Gastroesophageal sphincter (tissue), 3 donors: ENCODE measurements at regions not wholly inside any gene's neighbourhood (a gene's known extent, or its start where the extent isn't known, plus 50 kb on each side); places are given as distances from the start of the nearest gene placed in this dataset.

Source experiments
- CTCF ChIP-seq, 4 experiments: fragments of 200-600 bp in 2 of 4; fragments of 450-650 bp in 2 of 4; sonication (generic) in 1 of 4; IDR thresholded peaks; one replicate each; pipeline ENCODE4 v1.5.1; 2017 to 2019; ENCODE audit warnings: antibody characterized with exemption in 4 of 4, mild to moderate bottlenecking in 2 of 4, moderate library complexity in 2 of 4
- EP300 ChIP-seq: sonication (generic); formaldehyde crosslinking; IDR thresholded peaks from one replicate; pipeline ENCODE4 v1.6.1; 2017; ENCODE audit warnings: antibody characterized with exemption, mild to moderate bottlenecking
- POLR2A ChIP-seq, 2 donors: fragments of 450-650 bp; IDR thresholded peaks; one replicate each; pipeline ENCODE4 v1.6.1; 2017; ENCODE audit warnings: antibody characterized with exemption in 2 of 2, mild to moderate bottlenecking in 2 of 2, moderate library complexity in 1 of 2

DNA sequence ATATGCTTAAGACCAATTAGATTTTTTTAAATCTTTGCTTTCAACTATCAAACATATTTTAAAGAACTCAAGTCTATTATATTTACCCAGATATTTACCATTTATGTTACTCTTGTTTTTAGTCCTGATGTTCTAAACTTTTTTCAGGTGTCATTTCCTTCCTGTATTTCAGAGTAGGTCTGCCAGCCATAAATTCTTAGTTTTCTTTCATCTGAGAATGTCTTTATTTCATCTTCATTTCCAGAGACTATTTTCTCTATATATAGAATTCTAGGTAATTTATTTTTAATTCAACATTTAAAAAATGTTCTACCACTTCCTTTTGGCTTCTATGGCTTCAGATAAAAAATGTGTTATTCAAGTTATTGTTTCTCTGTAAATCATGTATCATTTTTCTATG lies 218.2 kb upstream of the AMIGO2 start:
- TF ChIP-seq CTCF (IDR thresholded peaks at IDR 0.05) = no peak
- no peak for TF ChIP-seq EP300
- TF ChIP-seq POLR2A (IDR thresholded peaks at IDR 0.05) = no peak
